ENCODE measurements at regions not wholly inside any gene's neighbourhood (a gene's known extent, or its start where the extent isn't known, plus 50 kb on each side); places are given as distances from the start of the nearest gene placed in this dataset.
"Not testable (repeated sequence)": the region's sequence is repeated elsewhere in the genome, so short reads cannot be mapped to it uniquely, and the experiment has no call there.

- no peak for DNase-seq (ENCODE audit: low read depth)
- no peak overlapping the region for H3K4me3 ChIP-seq (ENCODE audit: low read depth, low read length)
- TF ChIP-seq CTCF (IDR thresholded peaks at IDR 0.05; ENCODE audit: low read depth, low read length, missing control alignments): no peak
- in situ Hi-C loops (cut with HindIII; ENCODE audit: low sequenced_read_pairs): no loop called here
Measured at GRCh38 chr12:124675881-124676713, 108.7 kb upstream of the NCOR2 start.

- in situ Hi-C loops (cut with HindIII; ENCODE audit: low sequenced_read_pairs): no loop called here
- H3K4me3 ChIP-seq (ENCODE audit: low read depth, low read length): no peak overlapping the region
- TF ChIP-seq CTCF (IDR thresholded peaks at IDR 0.05; ENCODE audit: low read depth, low read length, missing control alignments): no peak
- DNase-seq (ENCODE audit: low read depth): no peak
Measured at GRCh38 chr12:124674937-124675336, 107.5 kb upstream of the NCOR2 start.

GRCh38 chr12:124673801-124674617 lies 106.6 kb upstream of the NCOR2 start:
- no peak for DNase-seq (ENCODE audit: low read depth)
- in situ Hi-C loops (cut with HindIII; ENCODE audit: low sequenced_read_pairs): no loop called here
- no peak overlapping the region for H3K4me3 ChIP-seq (ENCODE audit: low read depth, low read length)
- no peak for TF ChIP-seq CTCF (IDR thresholded peaks at IDR 0.05; ENCODE audit: low read depth, low read length, missing control alignments)

- in situ Hi-C loops (cut with HindIII; ENCODE audit: low sequenced_read_pairs): loop anchor here (10.0 kb wide), 1 partner anchor 94 kb away; no protein-coding TSS in a partner anchor
- not testable (repeated sequence) for DNase-seq (ENCODE audit: low read depth); H3K4me3 ChIP-seq (ENCODE audit: low read depth, low read length)
Measured at GRCh38 chr12:124669271-124669721, 101.9 kb upstream of the NCOR2 start.

- TF ChIP-seq CTCF (IDR thresholded peaks at IDR 0.05; ENCODE audit: low read depth, low read length, missing control alignments): no peak
- no peak for DNase-seq (ENCODE audit: low read depth)
- H3K4me3 ChIP-seq (ENCODE audit: low read depth, low read length): no peak overlapping the region
- in situ Hi-C loops (cut with HindIII; ENCODE audit: low sequenced_read_pairs): loop anchor here (10.0 kb wide), 1 partner anchor 94 kb away; no protein-coding TSS in a partner anchor
Measured at GRCh38 chr12:124668602-124669001, 101.2 kb upstream of the NCOR2 start.

GRCh38 chr12:124667506-124668326 lies 100.3 kb upstream of the NCOR2 start:
- no peak for TF ChIP-seq CTCF (IDR thresholded peaks at IDR 0.05; ENCODE audit: low read depth, low read length, missing control alignments)
- in situ Hi-C loops (cut with HindIII; ENCODE audit: low sequenced_read_pairs): loop anchor here (10.0 kb wide), 1 partner anchor 93 kb away; no protein-coding TSS in a partner anchor

More at GRCh38 chr12:124667506-124668326, 100.3 kb upstream of the NCOR2 start:
- DNase-seq (ENCODE audit: low read depth): no peak
- H3K4me3 ChIP-seq (ENCODE audit: low read depth, low read length): no peak overlapping the region

Data from astrocyte of the cerebellum (primary cell).